ENCODE measurements at regions not wholly inside any gene's neighbourhood (a gene's known extent, or its start where the extent isn't known, plus 50 kb on each side); places are given as distances from the start of the nearest gene placed in this dataset.

- H3K4me3 ChIP-seq, result no peak overlapping the region
- no peak overlapping the region for H3K27ac ChIP-seq
- no peaks in the 10 kb centered on the region for H3K27me3 ChIP-seq
- intact Hi-C loops (cut with DNase I; ENCODE audit: low total_unique reads), result no loop called here
- no peak for DNase-seq (ENCODE audit: low spot score in 2 of 2)
- TF ChIP-seq POLR2AphosphoS5 (IDR thresholded peaks at IDR 0.05), result no peak
- TF ChIP-seq, protein P1, sequence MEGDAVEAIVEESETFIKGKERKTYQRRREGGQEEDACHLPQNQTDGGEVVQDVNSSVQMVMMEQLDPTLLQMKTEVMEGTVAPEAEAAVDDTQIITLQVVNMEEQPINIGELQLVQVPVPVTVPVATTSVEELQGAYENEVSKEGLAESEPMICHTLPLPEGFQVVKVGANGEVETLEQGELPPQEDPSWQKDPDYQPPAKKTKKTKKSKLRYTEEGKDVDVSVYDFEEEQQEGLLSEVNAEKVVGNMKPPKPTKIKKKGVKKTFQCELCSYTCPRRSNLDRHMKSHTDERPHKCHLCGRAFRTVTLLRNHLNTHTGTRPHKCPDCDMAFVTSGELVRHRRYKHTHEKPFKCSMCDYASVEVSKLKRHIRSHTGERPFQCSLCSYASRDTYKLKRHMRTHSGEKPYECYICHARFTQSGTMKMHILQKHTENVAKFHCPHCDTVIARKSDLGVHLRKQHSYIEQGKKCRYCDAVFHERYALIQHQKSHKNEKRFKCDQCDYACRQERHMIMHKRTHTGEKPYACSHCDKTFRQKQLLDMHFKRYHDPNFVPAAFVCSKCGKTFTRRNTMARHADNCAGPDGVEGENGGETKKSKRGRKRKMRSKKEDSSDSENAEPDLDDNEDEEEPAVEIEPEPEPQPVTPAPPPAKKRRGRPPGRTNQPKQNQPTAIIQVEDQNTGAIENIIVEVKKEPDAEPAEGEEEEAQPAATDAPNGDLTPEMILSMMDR (IDR thresholded peaks at IDR 0.05), result no peak
- no peak for TF ChIP-seq POLR2A (IDR thresholded peaks at IDR 0.05)
- H3K9me3 ChIP-seq, result peaks cover 0 to 5% of the 10 kb centered on the region in 2 donors
- no peaks in the 10 kb centered on the region for H3K36me3 ChIP-seq
- no peaks in the 10 kb centered on the region for H3K4me1 ChIP-seq
These were observed 56.0 kb upstream of the COMTD1 start for GRCh38 chr10:75291805-75292204.

- intact Hi-C loops (cut with DNase I; ENCODE audit: low total_unique reads), result no loop called here
- Histone ChIP-seq H3K36me3 (no peaks in the 10 kb centered on the region), H3K9me3 (peaks cover 0 to 5% of the 10 kb centered on the region in 2 donors), H3K4me1 (no peaks in the 10 kb centered on the region), H3K4me3 (no peak overlapping the region), H3K27ac (no peak overlapping the region), H3K27me3 (no peaks in the 10 kb centered on the region)
- TF ChIP-seq, protein P1 (IDR thresholded peaks at IDR 0.05), result no peak
- no peak for TF ChIP-seq POLR2AphosphoS5 (IDR thresholded peaks at IDR 0.05)
- no peak for TF ChIP-seq POLR2A (IDR thresholded peaks at IDR 0.05)
- DNase-seq (ENCODE audit: low spot score in 2 of 2), result no peak
These were observed 52.5 kb upstream of the COMTD1 start for GRCh38 chr10:75288140-75288711.

- intact Hi-C loops (cut with DNase I; ENCODE audit: low total_unique reads), result no loop called here
- TF ChIP-seq, protein P1 (IDR thresholded peaks at IDR 0.05), result no peak
- TF ChIP-seq POLR2A (IDR thresholded peaks at IDR 0.05), result no peak
- TF ChIP-seq POLR2AphosphoS5 (IDR thresholded peaks at IDR 0.05), result no peak
- H3K4me1 ChIP-seq, result no peaks in the 10 kb centered on the region
- peaks cover 0 to 5% of the 10 kb centered on the region in 2 donors for H3K9me3 ChIP-seq
- no peak overlapping the region for H3K27ac ChIP-seq
- no peak for DNase-seq (ENCODE audit: low spot score in 2 of 2)
- H3K27me3 ChIP-seq, result no peaks in the 10 kb centered on the region
- H3K4me3 ChIP-seq, result no peak overlapping the region
- H3K36me3 ChIP-seq, result no peaks in the 10 kb centered on the region
These were observed 51.9 kb upstream of the COMTD1 start for GRCh38 chr10:75287697-75288096.

DNA sequence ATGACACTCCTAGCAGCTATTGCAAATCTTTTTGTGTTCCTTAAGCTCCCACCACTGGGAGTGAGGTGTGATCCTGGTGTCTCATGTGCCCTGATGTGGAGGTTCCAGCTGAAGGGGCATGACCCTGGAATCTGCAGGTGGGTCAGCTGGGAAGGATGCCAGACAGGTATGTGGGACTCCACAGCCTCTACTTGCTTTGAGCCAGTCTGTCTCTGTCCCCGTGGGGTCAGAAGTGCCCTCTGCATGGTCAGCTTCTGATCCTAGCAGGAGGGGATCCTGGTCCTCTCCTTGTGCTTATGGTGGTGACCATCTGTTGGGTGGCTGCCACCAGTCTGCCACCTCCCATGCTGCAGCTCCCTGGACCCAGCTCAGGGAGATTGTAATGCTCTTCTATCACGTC is 51.1 kb upstream of the COMTD1 start:
- Histone ChIP-seq H3K27me3 (no peaks in the 10 kb centered on the region), H3K36me3 (no peaks in the 10 kb centered on the region), H3K4me3 (no peak overlapping the region), H3K9me3 (peaks cover 0 to 5% of the 10 kb centered on the region in 2 donors), H3K4me1 (no peaks in the 10 kb centered on the region), H3K27ac (no peak overlapping the region)
- intact Hi-C loops (cut with DNase I; ENCODE audit: low total_unique reads), result no loop called here
- DNase-seq (ENCODE audit: low spot score in 2 of 2), result no peak
- TF ChIP-seq, protein P1 (IDR thresholded peaks at IDR 0.05), result no peak
- TF ChIP-seq POLR2AphosphoS5 (IDR thresholded peaks at IDR 0.05), result no peak
- TF ChIP-seq POLR2A (IDR thresholded peaks at IDR 0.05), result no peak

Measured in breast epithelium (tissue), 4 donors.